ENCODE measurements at regions not wholly inside any gene's neighbourhood (a gene's known extent, or its start where the extent isn't known, plus 50 kb on each side); places are given as distances from the start of the nearest gene placed in this dataset.

DNA sequence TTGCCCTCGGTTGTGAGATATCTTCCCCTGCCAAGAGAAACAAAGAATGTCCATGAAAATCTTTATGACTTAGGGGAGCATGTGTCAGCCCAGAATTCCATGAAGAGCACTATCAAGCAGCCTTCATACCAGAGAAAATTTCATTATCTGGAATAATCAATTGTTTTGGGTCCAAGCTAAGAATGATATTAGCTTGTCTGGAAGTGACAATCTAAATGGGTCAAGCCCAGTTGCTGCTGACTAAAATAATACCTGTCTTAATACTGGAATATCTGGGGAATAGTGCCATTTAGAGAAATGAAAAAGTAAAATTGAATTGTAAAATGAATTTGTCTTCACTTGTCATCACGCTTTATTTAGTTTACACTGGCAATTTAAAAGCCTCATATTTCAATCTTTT is 407.4 kb downstream of the PLA2G4A start:
- no peak for DNase-seq (ENCODE audit: low read depth in 2 of 2)

GRCh38 chr1:187236676-187237075 is 407.9 kb downstream of the PLA2G4A start:
- DNase-seq (ENCODE audit: low read depth in 2 of 2), result no peak

- DNase-seq (ENCODE audit: low read depth in 2 of 2), result no peak
These were observed 408.8 kb downstream of the PLA2G4A start for GRCh38 chr1:187237542-187237941.

GRCh38 chr1:187241971-187242370 is 413.2 kb downstream of the PLA2G4A start:
- DNase-seq (ENCODE audit: low read depth in 2 of 2), result no peak

GRCh38 chr1:187244623-187245022 is 415.9 kb downstream of the PLA2G4A start:
- DNase-seq (ENCODE audit: low read depth in 2 of 2), result no peak

DNA sequence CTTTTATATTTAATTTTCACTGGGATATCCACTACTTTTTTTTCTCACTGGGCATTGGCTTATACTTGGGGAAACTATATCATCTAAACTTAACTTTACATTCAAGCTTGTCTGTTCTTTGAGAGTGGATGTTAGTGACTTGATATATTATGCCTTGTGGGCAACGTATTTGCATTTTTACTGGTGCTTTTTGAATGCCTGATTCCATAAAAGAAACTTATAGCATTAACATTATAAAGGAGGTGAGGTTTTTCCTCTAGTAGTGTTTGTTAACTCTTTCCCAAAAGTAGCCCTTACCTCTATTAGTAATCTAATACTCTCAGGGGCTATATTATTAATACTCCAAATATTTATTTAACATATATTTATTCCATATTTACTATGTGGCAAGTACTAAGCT is 416.5 kb downstream of the PLA2G4A start:
- no peak for DNase-seq (ENCODE audit: low read depth in 2 of 2)

DNA sequence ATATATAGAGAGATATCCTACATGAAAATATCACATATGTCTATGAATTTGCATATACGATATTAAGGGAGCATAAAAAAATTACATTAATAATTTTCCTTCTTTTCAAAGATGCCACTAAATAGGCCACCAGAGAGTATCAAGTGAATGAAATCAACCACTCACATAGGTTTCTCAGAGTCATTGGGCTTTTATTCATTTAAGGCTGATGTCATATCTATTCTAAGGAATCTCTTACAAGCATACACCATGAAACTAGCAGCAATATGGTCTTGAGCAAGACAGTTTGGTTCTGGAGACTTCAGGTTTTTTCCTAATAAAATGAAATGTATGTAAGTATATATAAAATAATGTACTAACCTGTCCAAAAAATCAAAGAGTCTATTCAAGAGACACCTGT is 420.4 kb downstream of the PLA2G4A start:
- no peak for DNase-seq (ENCODE audit: low read depth in 2 of 2)

DNA sequence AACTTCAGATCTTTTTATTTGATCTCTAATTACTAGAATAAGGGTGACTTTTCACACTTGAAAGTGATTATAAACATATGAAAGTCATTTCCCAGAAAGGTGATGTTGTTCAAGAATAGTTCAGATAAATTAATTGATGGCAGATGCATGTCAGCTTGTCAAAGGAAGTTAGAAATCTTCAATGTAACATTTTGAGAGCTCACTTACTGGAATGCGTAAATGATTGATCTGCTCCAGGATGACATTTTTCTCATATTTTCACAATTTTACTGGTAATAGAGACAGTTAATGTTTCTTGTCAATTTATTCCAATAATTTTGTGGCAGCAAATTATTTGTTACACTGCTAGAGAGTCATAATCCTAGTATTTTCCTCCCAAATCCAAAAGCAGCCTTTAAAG is 424.2 kb downstream of the PLA2G4A start:
- DNase-seq (ENCODE audit: low read depth in 2 of 2), result no peak

- no peak for DNase-seq (ENCODE audit: low read depth in 2 of 2)
These were observed 428.7 kb downstream of the PLA2G4A start for GRCh38 chr1:187257476-187257875.

GRCh38 chr1:187261637-187262036 is 432.9 kb downstream of the PLA2G4A start:
- no peak for DNase-seq (ENCODE audit: low read depth in 2 of 2)

DNA sequence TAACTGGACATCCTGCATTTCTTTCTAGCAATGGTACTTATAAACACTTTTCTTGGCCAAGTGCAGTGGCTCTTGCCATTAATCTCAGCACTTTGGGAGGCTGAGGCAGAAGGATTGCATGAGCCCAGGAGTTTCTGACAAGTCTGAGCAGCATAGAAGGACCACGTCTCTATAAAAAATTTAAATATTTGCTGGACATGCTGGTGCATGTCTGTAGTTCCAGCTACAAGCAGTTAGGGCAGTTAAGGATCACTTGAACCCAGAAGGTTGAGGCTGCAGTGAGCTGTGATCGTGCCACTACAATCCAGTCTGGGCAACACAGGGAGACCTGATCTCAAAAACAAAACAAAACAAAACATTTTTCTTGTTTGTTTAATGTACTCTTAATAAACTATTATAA is 434.0 kb downstream of the PLA2G4A start:
- DNase-seq (ENCODE audit: low read depth in 2 of 2), result no peak

DNA sequence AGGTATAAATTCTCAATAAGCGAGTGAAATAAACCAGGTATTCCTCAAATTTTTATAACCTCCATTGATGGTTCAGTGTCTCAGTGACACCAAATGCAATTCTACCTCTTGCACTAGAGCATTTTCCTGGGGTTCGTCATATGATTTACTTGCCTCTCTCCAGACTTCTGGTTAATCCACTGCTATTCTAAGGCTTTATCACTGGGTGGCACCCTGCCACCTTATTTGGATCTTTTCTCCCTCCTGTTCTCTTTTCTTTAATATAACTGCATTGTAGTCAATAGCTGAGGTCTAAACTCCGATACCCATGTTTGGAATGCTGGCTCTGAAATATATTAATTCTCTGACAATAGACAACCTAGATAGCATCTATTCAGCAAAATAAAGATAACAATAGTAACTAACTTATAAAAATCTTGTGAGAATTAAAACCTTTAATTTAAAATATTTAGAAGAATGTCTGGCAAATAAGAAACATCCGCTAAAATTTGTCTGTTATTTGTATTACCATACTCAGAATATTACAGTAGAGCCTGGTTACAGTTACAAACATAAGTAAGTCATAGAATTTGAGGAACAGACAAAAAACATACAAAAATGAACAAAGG is 436.4 kb downstream of the PLA2G4A start:
- DNase-seq (ENCODE audit: low read depth in 2 of 2), result peak; percentile 26 to 50

DNA sequence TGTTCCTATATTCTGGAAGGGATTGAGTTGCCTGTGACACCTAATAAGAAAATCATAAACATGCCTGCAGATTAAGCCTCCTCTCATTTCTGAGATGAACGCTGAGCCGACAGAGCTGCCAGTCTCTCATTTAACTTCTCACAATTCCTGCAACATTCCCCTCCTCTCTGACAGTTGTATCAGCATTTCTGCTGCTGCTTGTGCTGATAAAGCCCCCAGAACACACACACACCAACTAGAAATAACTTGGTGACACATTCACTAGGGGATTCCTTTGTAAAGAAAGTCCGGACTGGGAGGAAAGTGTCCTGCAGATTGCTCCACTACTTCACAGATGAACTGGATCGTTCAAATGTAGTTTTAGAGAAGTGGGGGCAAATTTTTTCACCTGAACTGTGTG is 437.3 kb downstream of the PLA2G4A start:
- DNase-seq (ENCODE audit: low read depth in 2 of 2), result no peak

- no peak for DNase-seq (ENCODE audit: low read depth in 2 of 2)
These were observed 439.1 kb downstream of the PLA2G4A start for GRCh38 chr1:187267827-187268226.

GRCh38 chr1:187270256-187270655 is 441.5 kb downstream of the PLA2G4A start:
- DNase-seq (ENCODE audit: low read depth in 2 of 2), result no peak

- no peak for DNase-seq (ENCODE audit: low read depth in 2 of 2)
These were observed 446.6 kb downstream of the PLA2G4A start for GRCh38 chr1:187275346-187275745.

- DNase-seq (ENCODE audit: low read depth in 2 of 2), result no peak
These were observed 447.3 kb downstream of the PLA2G4A start for GRCh38 chr1:187275985-187276575.

DNA sequence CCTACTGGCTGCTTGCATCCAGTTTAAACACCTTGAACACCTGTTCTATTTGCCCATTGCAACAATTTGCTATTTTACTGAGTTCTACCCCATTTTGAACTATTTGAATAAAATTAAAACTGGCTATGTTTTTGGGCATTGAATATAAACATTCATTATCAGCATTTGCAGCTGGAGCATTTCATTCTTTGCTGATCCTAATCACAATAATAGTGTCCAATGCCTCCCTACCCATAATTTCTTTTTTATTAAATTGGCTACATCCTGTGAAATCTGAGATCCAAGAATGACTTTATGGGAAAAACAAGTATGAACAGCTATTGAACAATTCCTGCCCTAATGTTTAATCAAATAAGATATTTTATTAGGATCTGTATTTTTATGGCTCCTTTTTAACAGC is 447.9 kb downstream of the PLA2G4A start:
- DNase-seq (ENCODE audit: low read depth in 2 of 2), result no peak

- no peak for DNase-seq (ENCODE audit: low read depth in 2 of 2)
These were observed 451.3 kb downstream of the PLA2G4A start for GRCh38 chr1:187280031-187280430.

DNA sequence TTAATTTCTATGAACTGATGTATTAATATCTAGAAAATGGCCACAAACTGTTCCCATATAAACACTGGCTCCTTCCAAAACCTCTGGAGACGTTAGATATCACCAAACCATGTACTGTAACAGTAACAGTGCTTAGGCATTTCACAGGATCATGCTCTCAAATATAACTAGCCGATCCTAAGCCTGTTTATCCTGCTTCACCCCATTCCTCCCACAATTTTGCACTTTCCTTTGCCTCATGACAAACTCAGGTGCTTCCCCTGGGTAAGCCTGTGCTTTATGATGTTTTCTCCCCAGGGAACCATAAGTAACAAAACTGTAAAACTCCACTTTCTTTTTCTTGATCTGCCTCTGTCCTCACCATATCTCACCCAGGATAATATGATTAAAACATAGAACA is 452.3 kb downstream of the PLA2G4A start:
- no peak for DNase-seq (ENCODE audit: low read depth in 2 of 2)

- DNase-seq (ENCODE audit: low read depth in 2 of 2), result no peak
These were observed 455.2 kb downstream of the PLA2G4A start for GRCh38 chr1:187283984-187284383.

- no peak for DNase-seq (ENCODE audit: low read depth in 2 of 2)
These were observed 465.9 kb downstream of the PLA2G4A start for GRCh38 chr1:187294421-187295201.

DNA sequence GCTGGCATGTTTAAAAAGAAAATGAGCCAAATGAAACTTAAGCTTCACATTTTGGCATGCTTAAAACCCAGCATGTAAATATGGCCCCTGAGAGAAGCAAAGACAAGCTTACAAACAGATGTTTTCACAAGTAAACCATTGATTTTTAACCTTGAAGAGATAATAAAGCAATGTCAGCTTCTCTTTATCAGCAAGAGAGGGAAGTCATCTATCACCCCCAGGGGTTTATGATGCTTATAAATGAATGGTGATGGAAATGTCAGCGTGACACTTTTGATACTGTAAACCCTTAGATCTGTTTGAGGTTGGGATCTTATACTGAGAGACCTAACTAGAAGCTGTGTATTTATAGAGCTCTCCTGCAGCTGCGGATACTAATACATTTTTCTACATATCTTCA is 471.3 kb downstream of the PLA2G4A start:
- no peak for DNase-seq (ENCODE audit: low read depth in 2 of 2)
